Stimulated activated CD4-positive, alpha-beta T cell treated with anti-CD3 and anti-CD28 coated beads, Interleukin-15, amount 100 ng/mL, for 24 hours (primary cell): ENCODE measurements at regions not wholly inside any gene's neighbourhood (a gene's known extent, or its start where the extent isn't known, plus 50 kb on each side); places are given as distances from the start of the nearest gene placed in this dataset.
A peak's percentile ranks its signal among the peaks of the same experiment; 100 is the strongest.
"Not testable (repeated sequence)": the region's sequence is repeated elsewhere in the genome, so short reads cannot be mapped to it uniquely, and the experiment has no call there.

Experiments
- DNase-seq: peaks from one replicate; pipeline ENCODE4 v3.0.0-alpha.2; 2020

DNA sequence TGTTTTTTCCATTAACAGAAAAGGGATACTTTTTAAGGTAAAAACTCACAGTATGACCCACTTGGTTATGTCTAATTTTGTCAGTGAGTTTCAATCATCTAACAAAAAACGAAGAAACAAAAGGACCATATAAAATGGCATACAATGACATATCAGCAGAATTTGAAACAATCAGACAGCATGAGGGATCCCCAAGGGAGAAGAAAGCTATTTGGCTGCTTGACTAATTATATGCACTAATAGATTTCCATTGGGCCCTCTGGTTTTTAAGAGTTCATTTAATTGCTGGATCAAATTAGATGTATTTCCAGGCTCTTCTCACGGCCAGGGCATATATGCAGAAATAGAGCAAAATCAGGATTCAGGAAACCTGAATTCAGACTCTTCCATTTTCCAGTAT lies 376.4 kb upstream of the GBE1 start:
- no peak for DNase-seq

DNA sequence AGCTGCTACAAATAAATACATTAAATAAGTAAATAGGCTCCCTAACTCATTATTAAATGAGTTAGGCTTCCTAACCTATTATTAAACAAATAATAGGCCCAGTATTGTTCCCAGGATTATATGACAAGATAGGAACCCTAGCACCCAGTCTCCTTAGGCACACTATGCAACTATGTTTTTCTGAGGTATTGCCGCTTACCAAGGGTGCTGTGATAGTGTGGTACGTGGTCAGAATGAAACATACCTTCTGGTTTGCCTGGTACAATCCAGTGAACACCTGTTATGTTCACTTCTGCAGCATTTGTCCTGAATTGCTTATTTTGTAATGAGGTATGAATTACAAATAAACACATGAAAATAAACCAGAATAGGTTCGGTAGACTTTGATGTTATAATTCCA lies 375.6 kb upstream of the GBE1 start:
- DNase-seq, result no peak

DNA sequence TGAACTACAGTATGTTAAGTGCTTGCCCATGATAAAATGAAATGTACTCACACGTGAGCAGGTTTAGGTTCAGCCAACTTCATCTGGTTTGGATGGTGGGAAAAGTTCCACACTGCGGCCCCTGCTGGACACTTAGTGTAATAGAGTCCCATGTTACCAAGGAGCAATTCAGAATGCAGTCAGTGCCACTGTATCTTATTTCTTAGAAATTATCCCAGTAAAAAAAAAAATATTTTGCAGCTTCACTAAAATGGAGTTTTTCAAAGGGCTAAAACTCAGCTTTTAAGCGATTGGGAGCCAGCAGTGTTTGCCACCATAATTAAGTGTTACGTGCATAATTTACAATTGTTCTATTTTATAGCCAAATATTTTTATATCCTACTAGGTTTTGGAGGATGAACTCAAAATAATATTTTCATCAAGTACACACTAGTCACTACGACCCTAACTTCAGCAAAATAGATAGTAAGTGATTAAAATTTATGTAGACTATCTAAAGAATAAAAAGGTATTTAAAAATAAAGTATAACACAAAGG lies 371.7 kb upstream of the GBE1 start:
- DNase-seq, result peak; percentile 52

DNA sequence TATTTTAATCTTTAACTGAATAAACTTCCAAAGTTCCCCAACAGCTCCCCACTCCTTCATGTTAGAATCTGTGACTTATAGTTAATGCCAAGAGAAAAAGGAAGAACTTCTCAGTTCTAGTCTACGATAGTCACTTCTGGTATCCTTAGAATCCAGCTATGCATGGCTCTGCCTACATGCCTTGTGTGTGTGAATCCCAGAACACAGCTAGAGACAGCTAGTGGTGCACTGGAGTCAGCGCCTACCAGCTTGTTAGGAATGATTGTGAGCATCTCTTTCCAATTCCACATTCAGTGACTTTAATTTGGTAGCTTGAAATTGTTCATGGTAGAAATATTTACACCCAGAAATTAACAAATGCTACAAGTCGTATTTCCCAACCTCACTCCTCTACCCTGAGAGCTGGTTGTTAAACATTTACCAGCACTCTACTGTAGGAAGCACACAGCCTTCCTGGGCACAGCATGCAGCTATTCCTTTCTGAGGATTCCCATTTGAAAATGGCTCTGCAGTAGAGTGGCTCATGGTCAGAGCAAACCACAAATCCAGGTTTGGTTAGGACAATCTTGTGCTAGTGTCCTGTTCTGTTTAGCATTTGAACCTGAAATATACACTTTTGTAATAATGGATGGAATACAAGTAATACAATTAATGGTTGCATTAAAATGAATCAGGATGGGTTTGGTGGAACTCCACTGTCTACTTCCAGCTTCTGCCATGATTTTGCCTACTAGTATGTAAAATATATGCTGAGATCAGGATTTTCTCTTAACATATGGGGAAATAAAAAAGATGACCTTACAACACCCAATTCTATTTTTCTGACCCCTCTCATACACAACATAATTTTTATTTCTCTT lies 371.0 kb upstream of the GBE1 start:
- DNase-seq, result no peak

DNA sequence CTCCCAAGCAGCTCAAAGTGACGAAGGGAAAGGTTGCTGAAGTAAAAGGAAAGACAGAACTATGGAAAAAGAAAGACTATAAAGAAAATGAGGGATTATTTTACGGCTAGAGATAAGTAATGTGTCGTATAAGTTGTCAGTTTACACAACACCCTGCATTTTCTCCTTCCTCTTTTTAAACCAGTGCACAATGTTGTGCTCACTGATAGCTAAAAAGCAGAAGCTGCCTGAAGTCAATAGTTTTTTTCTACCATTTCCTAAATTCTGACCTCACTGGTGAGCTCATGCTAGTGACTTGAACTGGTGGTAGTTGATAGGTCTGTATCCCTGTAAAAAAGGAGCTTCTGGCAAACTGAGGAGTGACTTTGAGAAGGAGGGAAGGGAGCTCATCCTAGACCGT lies 368.6 kb upstream of the GBE1 start:
- no peak for DNase-seq

DNA sequence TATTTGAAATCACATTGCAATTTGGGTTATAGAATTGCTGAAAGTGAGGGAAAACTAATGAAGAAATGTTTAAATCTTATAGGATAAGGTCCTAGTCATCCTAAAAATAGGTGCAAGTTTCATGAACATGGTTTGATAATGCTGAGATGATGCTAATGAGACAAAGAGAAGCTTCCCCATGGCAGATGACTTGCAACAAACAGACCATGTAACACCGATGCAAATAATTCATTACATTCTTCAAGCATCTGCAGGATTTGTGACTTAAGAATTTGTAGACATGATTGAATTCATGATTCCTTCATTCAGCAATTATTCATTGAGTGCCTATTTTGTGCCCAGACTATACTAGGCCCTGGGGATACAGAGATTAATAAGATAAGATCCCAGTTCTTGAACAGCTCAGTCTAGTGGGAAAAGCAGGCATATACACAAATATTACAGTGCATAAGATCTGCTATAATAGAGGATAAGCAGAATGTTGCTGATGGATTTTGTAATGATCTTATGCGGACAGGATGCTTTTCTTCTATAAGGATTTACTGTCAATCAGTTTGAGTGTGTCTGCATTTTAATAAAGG lies 367.9 kb upstream of the GBE1 start:
- no peak for DNase-seq

DNA sequence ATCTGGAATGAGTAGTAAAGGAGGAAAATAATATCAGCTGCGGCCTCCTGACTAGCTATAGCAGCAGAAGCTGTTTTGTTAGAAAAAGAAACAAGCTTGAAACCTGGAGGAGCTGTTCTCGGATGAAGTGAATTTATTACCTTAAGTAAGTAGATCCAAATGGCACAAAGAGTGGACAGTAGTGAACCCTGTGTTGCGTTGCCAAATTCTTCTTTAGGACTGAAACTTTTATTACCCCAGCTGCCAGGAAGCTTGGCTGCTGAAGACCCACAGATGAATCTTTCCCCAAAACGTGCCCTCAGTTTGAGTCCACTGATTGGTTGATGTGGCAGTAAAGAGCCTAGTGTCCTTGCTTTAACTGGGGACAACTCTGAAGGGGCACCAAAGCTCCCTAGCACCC lies 366.8 kb upstream of the GBE1 start:
- no peak for DNase-seq

DNA sequence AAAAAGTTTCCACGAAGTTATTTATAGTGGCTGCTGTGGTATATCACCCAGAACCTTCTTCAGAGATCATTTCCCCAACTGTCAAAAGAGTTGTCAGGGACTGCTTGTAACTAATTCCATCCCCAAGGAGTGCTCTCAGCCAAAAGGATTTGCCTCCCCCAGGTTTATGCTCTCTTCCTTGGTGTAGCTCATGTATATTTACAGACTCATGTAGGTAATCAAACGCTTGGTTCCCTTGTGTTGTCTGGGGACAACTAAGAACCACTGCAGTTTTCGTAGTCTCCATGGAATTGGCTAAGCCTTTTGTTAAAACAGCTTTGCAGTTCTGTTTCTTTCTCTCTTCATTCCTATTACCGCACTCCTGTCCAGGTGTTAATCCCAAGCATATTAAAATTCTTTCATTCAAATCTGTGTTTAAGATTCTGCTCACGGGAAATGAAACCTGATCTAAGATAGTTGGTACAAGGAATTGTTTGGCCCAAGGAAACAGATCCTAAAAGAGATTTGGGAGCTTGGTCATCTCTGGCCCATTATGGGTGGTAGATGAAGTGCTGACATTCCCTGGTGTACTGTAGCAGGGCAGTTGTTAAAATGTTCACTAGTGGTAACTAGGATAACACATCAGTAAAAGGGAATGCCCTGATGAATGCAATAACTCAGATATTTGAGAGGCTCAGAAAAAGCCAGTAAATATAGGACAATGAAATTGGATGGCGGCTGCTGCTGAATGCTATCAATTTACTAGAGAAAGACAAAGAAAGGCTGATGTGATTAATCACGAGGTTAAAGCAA lies 361.3 kb upstream of the GBE1 start:
- DNase-seq, result no peak

DNA sequence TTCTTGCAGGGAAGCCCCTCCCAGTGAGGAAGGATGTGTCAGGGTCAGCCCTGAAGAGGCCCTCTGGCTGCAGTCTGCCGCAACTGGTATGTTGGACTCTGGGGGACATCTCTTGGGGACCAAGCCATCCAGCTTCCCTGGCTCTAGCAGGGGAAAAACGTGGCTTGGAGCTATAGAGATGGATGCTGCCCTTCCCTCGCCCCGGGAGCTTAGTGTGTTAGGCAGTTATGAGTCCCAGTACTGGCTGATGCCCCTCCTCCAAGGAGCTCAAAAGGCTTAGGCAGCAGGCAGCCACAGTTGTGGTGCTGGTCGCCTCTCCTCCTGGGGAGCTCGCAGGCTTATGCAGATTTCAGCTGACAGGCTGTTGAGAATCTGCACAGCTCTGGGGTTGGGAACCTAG lies 353.1 kb upstream of the GBE1 start:
- no peak for DNase-seq

DNA sequence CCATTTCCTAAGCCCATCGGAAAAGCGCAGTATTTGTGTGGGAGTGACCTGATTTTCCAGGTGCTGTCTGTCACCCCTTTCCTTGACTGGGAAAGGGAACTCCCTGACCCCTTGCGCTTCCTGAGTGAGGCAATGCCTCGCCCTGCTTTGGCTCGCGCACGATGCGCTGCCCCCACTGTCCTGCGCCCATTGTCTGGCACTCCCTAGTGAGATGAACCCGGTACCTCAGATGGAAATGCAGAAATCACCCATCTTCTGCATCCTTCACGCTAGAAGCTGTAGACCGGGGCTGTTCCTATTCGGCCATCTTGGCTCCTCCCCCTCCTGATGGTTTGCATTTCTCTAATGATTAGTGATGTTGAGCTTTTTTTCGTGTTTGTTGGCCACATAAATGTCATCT lies 349.3 kb upstream of the GBE1 start:
- DNase-seq, result not testable (repeated sequence)

DNA sequence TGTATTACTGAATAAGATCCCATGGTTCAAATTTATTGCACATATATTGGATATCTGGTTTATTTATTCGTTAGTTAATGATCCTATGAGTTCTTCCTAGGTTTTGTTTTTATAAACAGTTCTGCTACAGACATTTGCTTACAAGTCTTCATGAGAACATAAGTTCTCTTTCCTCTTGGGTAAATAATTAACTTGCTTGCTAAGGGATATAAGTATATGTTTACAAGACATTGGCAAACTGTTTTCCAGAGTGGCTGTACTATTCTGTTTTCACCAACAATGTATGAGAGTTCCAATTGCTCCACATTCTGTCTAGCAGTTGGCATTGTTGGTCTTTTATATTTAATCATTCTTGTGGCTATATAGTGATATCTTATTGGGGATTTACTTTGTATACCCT lies 341.8 kb upstream of the GBE1 start:
- DNase-seq, result no peak

DNA sequence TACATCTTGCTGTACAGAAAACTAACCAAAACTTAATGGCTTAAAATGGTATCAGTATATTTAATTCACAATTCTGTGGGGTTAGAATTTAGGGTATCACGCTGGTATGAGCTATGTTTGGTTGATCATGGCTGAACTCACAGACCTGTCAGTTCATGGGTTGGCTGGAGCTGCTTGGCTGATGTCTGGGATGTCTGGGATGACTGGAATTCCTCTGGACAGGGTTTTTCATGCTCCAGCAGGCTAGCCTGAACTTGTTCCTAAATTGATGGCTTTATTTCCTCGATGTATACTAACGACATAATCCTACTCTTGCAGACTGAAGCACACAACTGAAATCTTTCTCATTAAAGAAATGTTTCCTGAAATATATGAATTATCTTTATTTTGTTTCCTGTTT lies 338.9 kb upstream of the GBE1 start:
- DNase-seq, result no peak

DNA sequence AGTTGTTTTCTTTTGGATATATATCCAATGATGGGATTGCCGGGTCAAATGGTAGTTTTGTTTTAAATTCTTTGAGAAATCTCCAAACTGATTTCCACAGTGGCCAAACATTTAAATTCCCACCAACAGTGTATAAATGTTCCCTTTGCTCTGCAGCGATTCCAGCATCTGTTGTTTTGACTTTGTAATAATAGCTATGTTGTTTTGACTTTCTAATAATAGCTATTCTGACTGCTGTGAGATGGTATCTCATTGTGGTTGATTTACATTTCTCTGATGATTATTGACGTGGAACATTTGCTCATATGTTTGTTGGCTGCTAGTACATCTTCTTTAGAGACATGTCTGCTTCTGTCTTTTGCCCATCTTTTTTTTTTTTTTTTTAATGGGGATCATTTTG lies 332.2 kb upstream of the GBE1 start:
- DNase-seq, result no peak

DNA sequence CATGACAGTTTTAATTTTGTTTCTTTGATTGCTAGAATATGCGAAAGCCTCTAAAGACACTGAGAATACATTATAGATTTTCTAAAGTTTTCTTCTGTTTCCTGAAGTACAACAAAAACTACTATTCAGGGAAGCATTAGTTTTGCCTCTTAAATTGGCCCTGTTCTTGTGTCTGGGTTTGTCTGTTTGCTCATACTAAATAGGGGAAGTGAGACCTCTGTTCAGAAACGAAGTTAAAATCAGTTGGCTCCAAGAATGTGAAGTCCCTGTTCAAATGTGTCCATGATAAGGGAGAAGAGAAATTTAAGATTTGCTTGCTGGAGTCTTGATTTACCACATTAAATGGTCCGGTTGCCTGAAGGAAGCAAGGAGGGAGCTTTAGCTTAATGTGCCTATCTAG lies 327.3 kb upstream of the GBE1 start:
- no peak for DNase-seq

DNA sequence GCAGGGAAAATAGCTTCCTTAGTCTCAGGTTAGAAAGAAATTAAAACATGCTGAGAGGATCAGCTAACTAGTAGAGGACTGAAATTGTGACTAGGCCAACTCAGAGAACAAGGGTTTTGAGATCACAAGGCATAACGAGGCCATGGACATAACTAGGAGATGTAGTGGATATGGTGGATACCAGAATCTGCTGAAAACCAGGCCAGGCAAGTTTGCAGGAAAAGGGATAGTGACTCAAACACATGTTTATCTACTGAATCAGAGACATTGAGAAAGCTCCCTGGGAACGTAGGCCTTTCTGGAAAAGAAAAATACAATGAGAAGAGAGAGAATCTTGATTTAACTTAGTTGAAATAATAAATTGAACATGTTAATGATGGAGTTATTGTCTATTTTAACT lies 326.5 kb upstream of the GBE1 start:
- no peak for DNase-seq

DNA sequence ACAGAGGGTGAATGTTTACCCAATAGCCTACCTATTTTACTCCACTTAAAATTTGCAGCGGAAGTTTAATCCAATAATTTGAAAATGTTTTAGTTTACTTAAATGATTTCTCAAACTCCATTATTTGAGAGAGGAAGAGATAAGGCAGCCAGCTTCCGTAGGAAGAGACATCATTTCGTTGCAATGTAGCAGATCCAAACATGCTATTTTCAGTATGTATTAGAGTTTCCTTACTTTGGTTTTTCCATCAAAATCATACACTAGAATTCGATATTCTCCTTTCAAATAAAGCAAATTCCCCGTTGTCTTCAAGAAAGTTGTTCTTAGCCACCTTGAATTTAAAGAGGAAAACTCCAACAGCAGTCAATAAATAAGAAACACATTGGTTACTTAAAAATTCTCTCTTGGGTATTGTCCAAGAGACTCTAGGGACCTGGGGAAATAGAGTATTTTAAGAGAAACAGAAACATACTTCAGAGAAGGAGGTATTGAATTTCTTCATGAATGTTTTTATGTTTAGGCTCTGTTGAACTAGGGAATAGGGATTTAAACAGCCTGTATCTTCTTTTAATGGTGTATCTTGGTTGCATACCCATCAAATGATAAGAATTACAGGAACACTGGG lies 324.5 kb upstream of the GBE1 start:
- no peak for DNase-seq

DNA sequence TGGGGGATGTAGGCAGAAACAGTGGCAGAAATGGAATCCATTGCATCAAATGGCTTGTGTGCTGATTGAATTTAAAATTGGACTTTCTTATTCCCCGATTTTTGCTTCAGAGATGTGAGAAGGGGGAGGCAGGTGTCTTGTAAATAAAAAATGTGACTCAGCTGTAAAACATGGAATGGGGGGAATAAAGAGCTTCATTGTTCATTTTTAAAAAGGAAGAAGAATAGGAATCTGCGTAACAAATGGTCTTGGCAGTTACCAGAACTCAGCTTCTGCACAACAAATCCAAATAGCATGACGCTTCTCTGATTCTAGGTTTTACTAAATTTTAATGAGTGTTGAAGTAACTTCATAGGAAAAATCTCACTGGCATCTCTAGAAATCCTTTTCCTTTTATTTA lies 323.9 kb upstream of the GBE1 start:
- no peak for DNase-seq

DNA sequence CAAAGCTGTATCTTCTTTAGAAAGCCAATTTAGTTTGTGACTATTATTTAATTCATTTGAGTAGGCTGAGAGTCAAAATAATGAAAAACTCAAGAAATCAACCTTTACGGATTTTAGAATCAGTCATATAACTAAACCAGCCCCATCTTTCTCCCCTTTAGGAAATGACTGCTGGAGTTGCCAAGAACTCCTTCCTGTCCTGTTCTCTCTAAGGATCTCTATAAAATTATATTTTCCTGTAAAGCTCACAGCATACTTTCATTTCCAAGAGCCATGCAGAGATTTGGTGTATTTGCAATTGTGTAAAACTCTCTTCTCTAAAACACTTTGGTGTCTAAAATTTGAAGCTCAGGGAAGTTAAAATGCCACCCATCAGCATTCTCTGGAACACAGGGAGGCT lies 323.4 kb upstream of the GBE1 start:
- no peak for DNase-seq

DNA sequence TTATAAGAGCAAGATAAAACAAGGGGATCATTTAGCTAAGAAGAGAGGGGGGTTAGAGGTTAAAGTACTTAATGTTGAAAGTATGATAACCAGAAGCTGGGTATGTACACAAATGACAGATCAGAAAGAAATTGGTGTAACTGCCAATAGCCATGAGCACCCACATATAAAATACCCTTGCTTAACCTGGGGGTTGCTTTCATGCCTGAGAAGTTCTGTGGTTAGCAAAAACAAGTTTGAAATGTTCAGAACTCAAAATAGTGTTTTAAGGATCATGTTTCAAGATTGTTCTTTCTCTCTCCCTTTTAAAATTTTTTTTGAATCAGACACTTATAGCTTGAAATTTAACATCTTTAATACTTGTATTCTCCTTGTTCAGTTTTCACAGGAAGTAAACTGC lies 321.4 kb upstream of the GBE1 start:
- DNase-seq, result no peak

DNA sequence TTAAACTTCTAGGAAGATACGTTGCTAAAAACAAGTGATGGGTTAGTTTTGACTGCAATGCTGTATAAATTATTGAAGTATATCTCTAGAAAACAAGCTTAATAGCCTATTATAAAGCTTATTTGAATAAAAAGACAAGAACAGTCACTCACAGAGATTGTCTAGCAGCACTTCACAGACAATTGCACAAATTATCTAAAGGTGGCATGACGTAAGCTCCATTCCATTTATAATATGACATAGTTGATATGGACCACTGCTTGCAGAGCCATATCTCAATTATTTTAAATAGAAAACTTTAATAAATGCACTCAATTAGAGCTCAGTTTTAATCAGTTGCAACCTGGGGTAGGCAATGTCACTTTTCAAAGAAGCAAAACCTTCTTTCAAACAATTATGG lies 319.9 kb upstream of the GBE1 start:
- no peak for DNase-seq

DNA sequence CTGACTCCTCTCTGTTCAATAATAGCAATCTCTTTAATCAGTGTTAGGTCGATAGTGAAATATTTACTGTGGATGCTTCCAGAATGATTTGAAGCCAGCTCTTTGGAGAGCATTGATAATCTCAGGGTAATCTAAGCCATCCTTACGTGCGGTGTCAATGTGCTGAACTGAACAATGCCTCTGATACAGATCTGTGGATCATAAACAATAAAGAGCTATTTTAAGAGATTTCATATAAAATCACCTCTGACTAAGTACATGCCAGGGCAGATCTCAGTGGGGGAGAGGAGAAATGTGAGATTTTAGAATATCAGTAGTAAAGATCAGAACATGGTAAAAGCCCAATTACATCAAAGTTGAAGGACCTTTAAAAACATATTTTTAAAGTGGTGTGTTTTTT lies 319.3 kb upstream of the GBE1 start:
- DNase-seq, result no peak

DNA sequence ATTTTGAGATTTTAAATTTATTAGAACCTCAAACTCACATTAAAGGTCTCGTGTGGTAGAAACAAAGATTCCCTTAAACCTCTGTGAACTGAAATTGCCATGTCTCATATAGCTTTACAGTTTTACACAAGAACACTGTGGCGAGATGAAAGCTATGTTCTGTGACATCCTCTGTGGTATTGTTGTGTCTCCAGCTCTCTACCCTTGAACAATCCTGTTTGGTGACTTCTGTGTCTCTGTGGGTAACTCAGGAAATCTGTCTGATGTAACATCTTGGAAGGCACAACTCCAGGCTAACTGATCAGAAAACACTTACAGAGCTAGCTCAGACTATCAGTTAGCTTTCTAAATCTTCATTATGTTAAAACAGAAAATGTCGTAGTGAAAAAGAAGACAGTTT lies 318.8 kb upstream of the GBE1 start:
- DNase-seq, result no peak

DNA sequence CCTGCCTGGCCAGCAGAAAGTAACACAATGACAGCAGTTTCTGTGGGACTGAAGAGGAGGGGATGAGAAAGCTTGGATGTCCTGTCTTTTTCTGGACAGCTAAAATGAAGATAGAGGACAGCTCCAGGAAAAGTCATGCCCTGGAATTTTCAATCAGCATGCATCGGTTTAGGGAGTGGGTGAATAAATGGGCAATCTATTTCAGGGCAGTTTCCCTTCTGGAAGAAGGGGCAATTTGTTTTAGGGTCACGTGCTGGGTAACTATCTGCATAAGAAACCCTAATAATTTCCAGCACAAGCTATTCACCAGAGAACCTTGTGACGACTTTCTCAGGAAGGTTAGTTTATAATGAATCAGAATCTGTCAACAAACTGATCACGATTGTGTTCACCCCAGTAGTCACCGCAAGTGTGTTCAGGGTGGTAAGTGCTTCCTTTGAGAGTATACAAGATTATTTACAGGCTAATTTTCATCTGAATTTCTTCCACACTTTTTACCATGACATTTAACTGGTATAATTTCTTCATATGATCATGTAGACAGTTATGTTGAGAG lies 318.0 kb upstream of the GBE1 start:
- no peak for DNase-seq
